Astrocyte (in vitro differentiated cells and primary cell): ENCODE measurements at regions not wholly inside any gene's neighbourhood (a gene's known extent, or its start where the extent isn't known, plus 50 kb on each side); places are given as distances from the start of the nearest gene placed in this dataset.

Source experiments
- DNase-seq: peaks from one replicate; pipeline ENCODE4 v3.0.0-alpha.2; 2010; ENCODE audit warnings: low read depth
- FAIRE-seq: peaks from 2 replicates; lab custom pipeline; 2011; peaks lifted over from hg19 to GRCh38; lab: Jason Lieb, UNC
- H2AFZ ChIP-seq: 2 replicates; pipeline ENCODE4 v1.6.0; 2012; ENCODE audit warnings: low read depth, low read length, inconsistent platforms
- H3K27ac ChIP-seq: 2 replicates; pipeline ENCODE4 v1.5.1; 2011; ENCODE audit warnings: low read depth, low read length, inconsistent platforms
- H3K27me3 ChIP-seq: 2 replicates; pipeline ENCODE4 v1.6.0; 2011; ENCODE audit warnings: low read length, inconsistent platforms; ENCODE audit not compliant: insufficient read depth
- H3K36me3 ChIP-seq: 2 replicates; pipeline ENCODE4 v1.5.1; 2011; ENCODE audit warnings: low read length, inconsistent platforms; ENCODE audit not compliant: insufficient read depth
- H3K4me1 ChIP-seq: 2 replicates; pipeline ENCODE4 v1.5.1; 2011; ENCODE audit warnings: low read length, inconsistent platforms; ENCODE audit not compliant: insufficient read depth
- H3K4me2 ChIP-seq: 2 replicates; pipeline ENCODE4 v1.6.0; 2012; ENCODE audit warnings: low read length, inconsistent platforms
- H3K4me3 ChIP-seq: 2 replicates; pipeline ENCODE4 v1.5.1; 2011; ENCODE audit warnings: low read depth, mild to moderate bottlenecking, low read length, inconsistent platforms; ENCODE audit not compliant: insufficient read depth
- H3K79me2 ChIP-seq: 2 replicates; pipeline ENCODE4 v1.6.0; 2012; ENCODE audit warnings: mild to moderate bottlenecking, low read length, inconsistent platforms; ENCODE audit not compliant: insufficient read depth
- H3K9ac ChIP-seq: 2 replicates; pipeline ENCODE4 v1.6.0; 2012; ENCODE audit warnings: mild to moderate bottlenecking, low read length, inconsistent platforms
- H3K9me3 ChIP-seq: 2 replicates; pipeline ENCODE4 v1.5.1; 2012; ENCODE audit warnings: low read depth, mild to moderate bottlenecking, low read length, inconsistent platforms; ENCODE audit not compliant: insufficient read depth
- H4K20me1 ChIP-seq: 2 replicates; pipeline ENCODE4 v1.6.0; 2012; ENCODE audit warnings: low read length, inconsistent platforms; ENCODE audit not compliant: insufficient read depth
- H3K27ac Mint-ChIP-seq: one replicate; pipeline ENCODE4 v1.8.0; 2021; ENCODE audit warnings: mild to moderate bottlenecking, mixed read lengths; ENCODE audit not compliant: unreplicated experiment
- H3K27me3 Mint-ChIP-seq: one replicate; pipeline ENCODE4 v1.8.0; 2021; ENCODE audit warnings: low read depth, mixed read lengths; ENCODE audit not compliant: unreplicated experiment
- H3K36me3 Mint-ChIP-seq: one replicate; pipeline ENCODE4 v1.8.0; 2021; ENCODE audit warnings: low read depth, mixed read lengths; ENCODE audit not compliant: unreplicated experiment
- H3K4me1 Mint-ChIP-seq: one replicate; pipeline ENCODE4 v1.8.0; 2021; ENCODE audit warnings: low read depth, mixed read lengths; ENCODE audit not compliant: unreplicated experiment
- H3K4me3 Mint-ChIP-seq: one replicate; pipeline ENCODE4 v1.8.0; 2021; ENCODE audit warnings: mild to moderate bottlenecking, moderate library complexity, mixed read lengths; ENCODE audit not compliant: unreplicated experiment
- H3K9me3 Mint-ChIP-seq: one replicate; pipeline ENCODE4 v1.8.0; 2021; ENCODE audit warnings: mild to moderate bottlenecking, mixed read lengths; ENCODE audit not compliant: unreplicated experiment
- CTCF ChIP-seq: IDR thresholded peaks from 2 replicates; pipeline ENCODE4 v1.5.1; 2011; ENCODE audit warnings: low read depth, mild to moderate bottlenecking, inconsistent platforms, low read length, moderate library complexity; ENCODE audit not compliant: insufficient read depth
- EZH2 ChIP-seq: IDR thresholded peaks from 2 replicates; pipeline ENCODE4 v1.6.1; 2012; ENCODE audit warnings: mild to moderate bottlenecking, low read length, inconsistent platforms; ENCODE audit not compliant: insufficient read depth

- Histone ChIP-seq H3K79me2 (no peaks in the 10 kb centered on the region), H3K9ac (no peak overlapping the region), H3K27ac (no peak overlapping the region), H3K9me3 (no peaks in the 10 kb centered on the region), H3K4me3 (no peak overlapping the region), H2AFZ (no peak overlapping the region), H3K4me2 (no peak overlapping the region), H3K36me3 (no peaks in the 10 kb centered on the region), H3K4me1 (no peaks in the 10 kb centered on the region), H3K27me3 (peaks cover 4% of the 10 kb centered on the region), H4K20me1 (no peaks in the 10 kb centered on the region)
- H3K4me1 Mint-ChIP-seq = peaks cover 10% of the 10 kb centered on the region
- no peak for FAIRE-seq
- no peak overlapping the region for H3K4me3 Mint-ChIP-seq
- peaks cover 4% of the 10 kb centered on the region for H3K9me3 Mint-ChIP-seq
- peaks cover 9% of the 10 kb centered on the region for H3K27me3 Mint-ChIP-seq
- no peak for TF ChIP-seq CTCF
- no peak for TF ChIP-seq EZH2
- H3K27ac Mint-ChIP-seq = no peak overlapping the region
- no peak for DNase-seq
- H3K36me3 Mint-ChIP-seq = no peaks in the 10 kb centered on the region
Measured at GRCh38 chr16:51579652-51580360, 428.7 kb upstream of the SALL1 start.

- FAIRE-seq = no peak
- TF ChIP-seq CTCF (no peak), EZH2 (no peak)
Measured at GRCh38 chr16:51577621-51578303, 426.7 kb upstream of the SALL1 start.

More at GRCh38 chr16:51577621-51578303, 426.7 kb upstream of the SALL1 start:
- Histone ChIP-seq H3K27me3 (peaks cover 7% of the 10 kb centered on the region), H3K27ac (no peak overlapping the region), H3K79me2 (no peaks in the 10 kb centered on the region), H3K9ac (no peak overlapping the region), H3K4me3 (no peak overlapping the region), H3K4me2 (no peak overlapping the region), H3K4me1 (no peaks in the 10 kb centered on the region), H2AFZ (no peak overlapping the region), H3K9me3 (no peaks in the 10 kb centered on the region), H3K36me3 (no peaks in the 10 kb centered on the region), H4K20me1 (no peaks in the 10 kb centered on the region)
- Mint-ChIP-seq H3K27ac (no peak overlapping the region), H3K27me3 (peaks cover 12% of the 10 kb centered on the region), H3K4me1 (peaks cover 10% of the 10 kb centered on the region), H3K36me3 (no peaks in the 10 kb centered on the region), H3K9me3 (peaks cover 4% of the 10 kb centered on the region), H3K4me3 (no peak overlapping the region)
- DNase-seq = peak; percentile 55
